ENCODE measurements at regions not wholly inside any gene's neighbourhood (a gene's known extent, or its start where the extent isn't known, plus 50 kb on each side); places are given as distances from the start of the nearest gene placed in this dataset.

DNA sequence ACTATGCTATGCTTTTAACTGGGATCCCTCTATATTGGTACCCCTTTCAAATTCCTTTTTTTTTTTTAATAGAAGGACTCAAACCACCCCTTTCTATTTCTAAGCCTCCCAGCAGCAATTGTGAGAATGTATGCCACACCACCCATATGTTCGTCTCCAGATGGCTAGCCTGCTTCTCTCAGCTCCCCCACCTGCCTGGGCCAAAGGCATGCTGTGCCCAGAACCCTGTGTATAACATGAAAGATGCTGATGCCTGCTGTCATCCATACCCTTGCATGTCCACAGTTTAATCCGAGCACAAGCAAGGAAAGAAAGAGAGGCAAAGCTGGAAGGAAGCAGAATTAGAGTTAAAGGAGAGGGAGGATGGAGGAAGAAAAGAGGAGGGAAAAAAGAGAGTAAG lies 159.5 kb upstream of the CNTN6 start:
- peaks cover 84% of the 10 kb centered on the region for H3K9me3 Mint-ChIP-seq
- no peaks in the 10 kb centered on the region for H3K4me1 Mint-ChIP-seq
- POLR2A ChIA-PET = no interaction called here
- no peak overlapping the region for H3K4me3 Mint-ChIP-seq
- DNase-seq (ENCODE audit: low spot score) (no peak), ATAC-seq (no peak)
- peaks cover 21% of the 10 kb centered on the region for H3K27me3 Mint-ChIP-seq (ENCODE audit: low read depth)
- H3K27ac Mint-ChIP-seq = no peak overlapping the region
- H3K36me3 Mint-ChIP-seq = peaks cover 65% of the 10 kb centered on the region
- TF ChIP-seq, protein P1, sequence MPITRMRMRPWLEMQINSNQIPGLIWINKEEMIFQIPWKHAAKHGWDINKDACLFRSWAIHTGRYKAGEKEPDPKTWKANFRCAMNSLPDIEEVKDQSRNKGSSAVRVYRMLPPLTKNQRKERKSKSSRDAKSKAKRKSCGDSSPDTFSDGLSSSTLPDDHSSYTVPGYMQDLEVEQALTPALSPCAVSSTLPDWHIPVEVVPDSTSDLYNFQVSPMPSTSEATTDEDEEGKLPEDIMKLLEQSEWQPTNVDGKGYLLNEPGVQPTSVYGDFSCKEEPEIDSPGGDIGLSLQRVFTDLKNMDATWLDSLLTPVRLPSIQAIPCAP (CRISPR knock-in tag; IDR thresholded peaks at IDR 0.05) = no peak
- no peak for TF ChIP-seq ZNF263 (CRISPR knock-in tag; IDR thresholded peaks at IDR 0.05; ENCODE audit: low read depth)
- TF ChIP-seq ELF4 (CRISPR knock-in tag; IDR thresholded peaks at IDR 0.05; ENCODE audit: low read depth) = no peak
- TF ChIP-seq CREM (CRISPR knock-in tag; IDR thresholded peaks at IDR 0.05) = no peak
- TF ChIP-seq, protein P2, sequence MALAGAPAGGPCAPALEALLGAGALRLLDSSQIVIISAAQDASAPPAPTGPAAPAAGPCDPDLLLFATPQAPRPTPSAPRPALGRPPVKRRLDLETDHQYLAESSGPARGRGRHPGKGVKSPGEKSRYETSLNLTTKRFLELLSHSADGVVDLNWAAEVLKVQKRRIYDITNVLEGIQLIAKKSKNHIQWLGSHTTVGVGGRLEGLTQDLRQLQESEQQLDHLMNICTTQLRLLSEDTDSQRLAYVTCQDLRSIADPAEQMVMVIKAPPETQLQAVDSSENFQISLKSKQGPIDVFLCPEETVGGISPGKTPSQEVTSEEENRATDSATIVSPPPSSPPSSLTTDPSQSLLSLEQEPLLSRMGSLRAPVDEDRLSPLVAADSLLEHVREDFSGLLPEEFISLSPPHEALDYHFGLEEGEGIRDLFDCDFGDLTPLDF (CRISPR knock-in tag; IDR thresholded peaks at IDR 0.05) = no peak
- TF ChIP-seq ZNF219 (CRISPR knock-in tag; IDR thresholded peaks at IDR 0.05; ENCODE audit: borderline replicate concordance) = no peak
- TF ChIP-seq ZNF232 (CRISPR knock-in tag; IDR thresholded peaks at IDR 0.05) = no peak
- no peak for TF ChIP-seq NFYB (CRISPR knock-in tag; conservative IDR thresholded peaks at IDR 0.05; ENCODE audit: low read depth)
- TF ChIP-seq TP53 (CRISPR knock-in tag; IDR thresholded peaks at IDR 0.05) = no peak
- CTCF ChIA-PET = no interaction called here

DNA sequence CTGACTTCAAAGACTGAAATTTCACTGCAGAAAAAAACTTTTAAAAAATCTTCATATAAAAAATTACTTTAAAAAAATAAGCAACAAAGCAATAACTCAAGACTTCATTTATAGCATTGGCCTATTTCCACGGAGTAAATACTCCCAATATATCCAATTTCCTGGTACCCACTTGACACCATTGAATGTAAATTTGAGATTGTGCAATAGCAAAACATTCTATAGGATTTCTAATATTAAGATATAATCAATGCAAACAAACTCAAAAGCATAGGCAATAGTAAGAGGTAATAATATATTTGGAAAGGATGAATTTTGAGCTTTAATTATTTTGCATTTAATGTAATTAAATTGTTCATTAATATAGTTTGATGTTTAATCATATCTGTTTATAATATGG lies 148.0 kb upstream of the CNTN6 start:
- H3K4me3 Mint-ChIP-seq = no peak overlapping the region
- ChIA-PET POLR2A (no interaction called here), CTCF (no interaction called here)
- no peak for TF ChIP-seq SMAD3 (CRISPR knock-in tag; IDR thresholded peaks at IDR 0.05; ENCODE audit: borderline replicate concordance)
- TF ChIP-seq, protein P3, sequence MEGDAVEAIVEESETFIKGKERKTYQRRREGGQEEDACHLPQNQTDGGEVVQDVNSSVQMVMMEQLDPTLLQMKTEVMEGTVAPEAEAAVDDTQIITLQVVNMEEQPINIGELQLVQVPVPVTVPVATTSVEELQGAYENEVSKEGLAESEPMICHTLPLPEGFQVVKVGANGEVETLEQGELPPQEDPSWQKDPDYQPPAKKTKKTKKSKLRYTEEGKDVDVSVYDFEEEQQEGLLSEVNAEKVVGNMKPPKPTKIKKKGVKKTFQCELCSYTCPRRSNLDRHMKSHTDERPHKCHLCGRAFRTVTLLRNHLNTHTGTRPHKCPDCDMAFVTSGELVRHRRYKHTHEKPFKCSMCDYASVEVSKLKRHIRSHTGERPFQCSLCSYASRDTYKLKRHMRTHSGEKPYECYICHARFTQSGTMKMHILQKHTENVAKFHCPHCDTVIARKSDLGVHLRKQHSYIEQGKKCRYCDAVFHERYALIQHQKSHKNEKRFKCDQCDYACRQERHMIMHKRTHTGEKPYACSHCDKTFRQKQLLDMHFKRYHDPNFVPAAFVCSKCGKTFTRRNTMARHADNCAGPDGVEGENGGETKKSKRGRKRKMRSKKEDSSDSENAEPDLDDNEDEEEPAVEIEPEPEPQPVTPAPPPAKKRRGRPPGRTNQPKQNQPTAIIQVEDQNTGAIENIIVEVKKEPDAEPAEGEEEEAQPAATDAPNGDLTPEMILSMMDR (IDR thresholded peaks at IDR 0.05) = no peak
- H3K36me3 Mint-ChIP-seq = peaks cover 68% of the 10 kb centered on the region
- H3K27ac Mint-ChIP-seq = no peak overlapping the region
- peaks cover 12% of the 10 kb centered on the region for H3K27me3 Mint-ChIP-seq (ENCODE audit: low read depth)
- no peaks in the 10 kb centered on the region for H3K4me1 Mint-ChIP-seq
- H3K9me3 Mint-ChIP-seq = peaks cover 87% of the 10 kb centered on the region
- no peak for DNase-seq (ENCODE audit: low spot score)
- no peak for ATAC-seq

DNA sequence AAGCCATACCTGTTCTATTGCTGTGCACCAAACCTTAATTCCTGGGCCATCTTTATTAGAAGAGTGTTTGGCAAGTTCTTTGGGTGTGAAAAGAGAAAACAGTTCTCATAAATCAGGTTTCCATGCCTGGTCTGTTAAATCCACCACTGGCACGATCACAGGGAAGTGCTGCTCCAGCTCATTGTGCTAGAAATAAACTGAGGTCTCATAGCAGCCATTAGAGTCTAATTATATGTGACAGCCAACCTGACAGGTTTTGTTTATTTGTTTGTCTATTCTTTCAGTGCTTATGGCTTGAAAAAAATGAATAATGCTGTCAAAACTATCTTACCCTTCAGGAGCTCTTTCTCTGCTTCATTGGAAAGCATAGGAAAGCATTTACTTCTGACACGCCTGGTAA lies 147.1 kb upstream of the CNTN6 start:
- peaks cover 87% of the 10 kb centered on the region for H3K9me3 Mint-ChIP-seq
- TF ChIP-seq, protein P4, sequence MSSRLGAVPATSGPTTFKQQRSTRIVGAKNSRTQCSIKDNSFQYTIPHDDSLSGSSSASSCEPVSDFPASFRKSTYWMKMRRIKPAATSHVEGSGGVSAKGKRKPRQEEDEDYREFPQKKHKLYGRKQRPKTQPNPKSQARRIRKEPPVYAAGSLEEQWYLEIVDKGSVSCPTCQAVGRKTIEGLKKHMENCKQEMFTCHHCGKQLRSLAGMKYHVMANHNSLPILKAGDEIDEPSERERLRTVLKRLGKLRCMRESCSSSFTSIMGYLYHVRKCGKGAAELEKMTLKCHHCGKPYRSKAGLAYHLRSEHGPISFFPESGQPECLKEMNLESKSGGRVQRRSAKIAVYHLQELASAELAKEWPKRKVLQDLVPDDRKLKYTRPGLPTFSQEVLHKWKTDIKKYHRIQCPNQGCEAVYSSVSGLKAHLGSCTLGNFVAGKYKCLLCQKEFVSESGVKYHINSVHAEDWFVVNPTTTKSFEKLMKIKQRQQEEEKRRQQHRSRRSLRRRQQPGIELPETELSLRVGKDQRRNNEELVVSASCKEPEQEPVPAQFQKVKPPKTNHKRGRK (CRISPR knock-in tag; IDR thresholded peaks at IDR 0.05; ENCODE audit: borderline replicate concordance) = no peak
- TF ChIP-seq, protein P5, sequence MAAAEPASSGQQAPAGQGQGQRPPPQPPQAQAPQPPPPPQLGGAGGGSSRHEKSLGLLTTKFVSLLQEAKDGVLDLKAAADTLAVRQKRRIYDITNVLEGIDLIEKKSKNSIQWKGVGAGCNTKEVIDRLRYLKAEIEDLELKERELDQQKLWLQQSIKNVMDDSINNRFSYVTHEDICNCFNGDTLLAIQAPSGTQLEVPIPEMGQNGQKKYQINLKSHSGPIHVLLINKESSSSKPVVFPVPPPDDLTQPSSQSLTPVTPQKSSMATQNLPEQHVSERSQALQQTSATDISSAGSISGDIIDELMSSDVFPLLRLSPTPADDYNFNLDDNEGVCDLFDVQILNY (CRISPR knock-in tag; IDR thresholded peaks at IDR 0.05) = no peak
- TF ChIP-seq, protein P6, sequence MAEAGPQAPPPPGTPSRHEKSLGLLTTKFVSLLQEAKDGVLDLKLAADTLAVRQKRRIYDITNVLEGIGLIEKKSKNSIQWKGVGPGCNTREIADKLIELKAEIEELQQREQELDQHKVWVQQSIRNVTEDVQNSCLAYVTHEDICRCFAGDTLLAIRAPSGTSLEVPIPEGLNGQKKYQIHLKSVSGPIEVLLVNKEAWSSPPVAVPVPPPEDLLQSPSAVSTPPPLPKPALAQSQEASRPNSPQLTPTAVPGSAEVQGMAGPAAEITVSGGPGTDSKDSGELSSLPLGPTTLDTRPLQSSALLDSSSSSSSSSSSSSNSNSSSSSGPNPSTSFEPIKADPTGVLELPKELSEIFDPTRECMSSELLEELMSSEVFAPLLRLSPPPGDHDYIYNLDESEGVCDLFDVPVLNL (CRISPR knock-in tag; IDR thresholded peaks at IDR 0.05; ENCODE audit: borderline replicate concordance, low read depth) = no peak
- no peak for TF ChIP-seq ZNF219 (CRISPR knock-in tag; IDR thresholded peaks at IDR 0.05; ENCODE audit: borderline replicate concordance)
- TF ChIP-seq SP1 (CRISPR knock-in tag; conservative IDR thresholded peaks at IDR 0.05) = no peak
- no peak for TF ChIP-seq ELF4 (CRISPR knock-in tag; IDR thresholded peaks at IDR 0.05; ENCODE audit: low read depth)
- TF ChIP-seq NR3C1 (CRISPR knock-in tag; conservative IDR thresholded peaks at IDR 0.05; ENCODE audit: low read depth) = no peak
- no peak for TF ChIP-seq NFATC4 (CRISPR knock-in tag; IDR thresholded peaks at IDR 0.05)
- TF ChIP-seq SMAD4 (CRISPR knock-in tag; IDR thresholded peaks at IDR 0.05) = no peak
- H3K36me3 Mint-ChIP-seq = peaks cover 68% of the 10 kb centered on the region
- no peak overlapping the region for H3K4me3 Mint-ChIP-seq
- no peaks in the 10 kb centered on the region for H3K4me1 Mint-ChIP-seq
- CTCF ChIA-PET = no interaction called here
- POLR2A ChIA-PET = no interaction called here
- ATAC-seq (no peak), DNase-seq (ENCODE audit: low spot score) (no peak)
- no peak overlapping the region for H3K27ac Mint-ChIP-seq
- H3K27me3 Mint-ChIP-seq (ENCODE audit: low read depth) = peaks cover 4% of the 10 kb centered on the region; the same call in 1 of the 2 replicates

Data from WTC11 (cell line).